Embryonic facial prominence (tissue), 1 donor: ENCODE measurements at regions not wholly inside any gene's neighbourhood (a gene's known extent, or its start where the extent isn't known, plus 50 kb on each side); places are given as distances from the start of the nearest gene placed in this dataset.
"Not testable (repeated sequence)": the region's sequence is repeated elsewhere in the genome, so short reads cannot be mapped to it uniquely, and the experiment has no call there.

Source experiments
- DNase-seq: peaks from one replicate; pipeline ENCODE4 v3.0.0-alpha.2; 2016; ENCODE audit errors: extremely low spot score

DNA sequence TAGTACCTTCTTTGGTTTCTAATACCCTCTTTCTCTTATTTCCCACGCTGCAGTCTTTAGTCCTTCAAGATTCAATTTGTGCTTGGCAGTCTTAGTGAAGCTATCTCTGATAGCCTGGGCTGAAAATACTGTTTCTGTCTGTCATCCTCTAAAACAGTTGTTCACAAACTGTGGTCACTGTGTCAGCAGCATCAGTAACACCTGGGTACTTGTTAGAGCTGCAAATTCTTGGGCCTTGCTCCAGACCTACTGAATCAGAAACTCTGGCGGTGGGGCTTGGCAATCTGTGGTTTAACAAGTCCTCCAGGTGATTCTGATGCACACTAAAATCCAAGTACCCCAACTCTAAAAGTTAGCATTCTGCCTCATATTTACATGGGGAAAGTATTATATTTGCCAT, 217.5 kb upstream of the SEL1L start:
- no peak for DNase-seq

DNA sequence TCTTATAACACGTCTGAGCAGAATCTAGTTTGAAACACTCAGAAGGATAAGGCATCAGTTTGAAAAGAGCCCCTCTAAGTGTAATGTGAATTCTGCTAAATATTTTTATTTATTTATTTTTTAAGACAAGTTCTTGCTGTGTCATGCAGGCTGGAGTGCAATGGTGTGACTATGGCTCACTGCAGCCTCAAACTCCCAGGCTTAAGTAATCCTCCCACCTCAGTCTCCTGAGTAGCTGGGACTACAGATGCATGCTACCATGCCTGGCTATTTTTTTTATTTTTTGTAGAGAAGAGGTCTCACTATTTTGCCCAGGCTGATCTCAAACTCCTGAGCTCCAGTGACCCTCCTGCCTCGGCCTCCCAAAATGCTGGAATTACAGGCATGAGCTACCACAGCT, 225.9 kb upstream of the SEL1L start:
- DNase-seq = no peak

DNA sequence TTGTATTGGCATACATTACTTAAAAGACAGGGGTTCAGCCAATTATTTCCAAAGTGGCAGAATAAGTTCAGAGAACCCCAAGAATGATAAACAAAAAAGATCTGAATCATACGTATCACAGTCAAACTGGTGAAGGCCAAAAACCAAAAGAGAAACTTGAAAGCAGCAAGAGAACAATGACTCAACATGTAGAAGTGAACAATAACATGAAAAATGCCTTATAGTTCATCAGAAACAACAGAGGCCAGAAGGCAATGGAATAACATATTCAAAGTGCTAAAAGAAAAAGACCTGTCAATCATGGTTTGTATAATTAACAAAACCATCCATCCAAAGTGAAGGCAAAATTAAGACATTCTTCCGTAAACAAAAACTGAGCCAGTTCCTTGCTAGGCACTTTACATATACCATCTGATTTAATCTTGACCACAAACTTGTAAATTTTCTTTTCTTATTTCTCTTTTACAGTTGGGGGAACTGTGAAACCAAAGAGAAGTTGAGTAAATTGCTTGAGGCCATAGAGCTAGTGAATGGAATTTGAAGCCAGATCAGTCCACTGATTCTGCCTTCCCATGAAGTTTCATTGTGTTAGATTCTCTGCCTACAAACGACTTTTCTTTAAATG, 232.1 kb upstream of the SEL1L start:
- no peak for DNase-seq

GRCh38 chr14:81766321-81766915, 232.8 kb upstream of the SEL1L start:
- DNase-seq = no peak

DNA sequence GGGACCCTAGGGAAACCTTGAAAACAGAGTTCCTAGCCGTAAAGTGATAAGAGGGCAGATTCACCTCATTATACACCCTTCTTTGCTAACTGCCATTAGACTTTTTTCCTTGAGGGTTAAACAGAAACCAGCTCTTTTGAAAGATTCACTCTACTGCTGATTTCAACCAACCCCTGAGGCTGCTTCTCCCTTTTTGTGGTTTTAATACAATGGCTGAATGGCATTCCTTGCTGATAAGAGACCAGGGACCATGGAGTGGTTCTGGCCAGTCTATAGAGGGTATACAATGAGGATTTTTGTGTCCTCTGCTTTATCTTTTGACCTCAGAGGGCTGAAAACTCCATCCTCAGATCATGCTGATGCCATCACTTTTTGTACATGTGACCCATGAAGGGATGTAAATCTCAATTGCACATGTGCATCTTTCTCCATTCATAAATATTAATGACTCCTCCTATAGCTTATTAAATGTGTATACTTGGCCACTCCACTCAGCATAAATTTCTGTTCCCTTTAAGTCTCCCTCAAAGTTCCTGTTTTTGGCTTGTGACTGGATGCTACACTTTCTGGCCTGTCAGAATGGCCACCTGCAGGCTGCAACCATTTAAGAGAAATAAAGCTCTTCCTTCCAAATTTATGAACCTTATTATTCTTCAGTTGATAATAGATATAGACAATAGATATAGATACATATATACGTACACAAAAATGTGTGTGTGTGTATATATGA, 233.8 kb upstream of the SEL1L start:
- DNase-seq = no peak

DNA sequence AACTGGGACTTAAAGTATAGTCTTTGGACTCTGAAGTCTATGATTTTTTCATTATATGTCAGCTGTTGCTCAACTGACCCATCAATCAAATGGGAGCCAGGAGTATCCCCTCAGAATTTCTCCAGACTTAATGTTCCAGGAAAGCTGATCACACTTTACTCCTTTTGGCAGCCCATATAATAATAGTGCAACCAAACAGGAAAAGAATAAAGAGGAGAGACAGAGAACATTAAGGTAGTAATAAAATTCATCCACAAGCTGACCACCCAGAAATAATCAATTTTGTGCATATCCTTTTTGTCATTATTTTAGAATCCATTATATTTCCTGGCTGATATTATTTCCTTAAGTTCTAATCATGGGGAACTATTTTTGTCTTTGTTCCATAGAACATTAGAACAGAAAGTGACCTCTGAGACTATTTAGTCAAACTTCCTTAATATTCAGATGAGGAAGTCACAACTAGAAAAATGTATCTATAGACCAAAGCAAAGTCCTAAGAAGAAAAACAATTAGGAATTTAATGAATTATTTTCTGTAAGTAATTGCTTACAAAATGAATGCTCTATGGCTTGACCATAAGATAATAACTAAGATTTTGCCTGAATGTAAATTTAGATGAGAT, 238.1 kb upstream of the SEL1L start:
- DNase-seq = no peak

- DNase-seq = no peak
Measured at GRCh38 chr14:81772381-81772780, 238.7 kb upstream of the SEL1L start.

GRCh38 chr14:81776531-81776930, 242.9 kb upstream of the SEL1L start:
- no peak for DNase-seq

DNA sequence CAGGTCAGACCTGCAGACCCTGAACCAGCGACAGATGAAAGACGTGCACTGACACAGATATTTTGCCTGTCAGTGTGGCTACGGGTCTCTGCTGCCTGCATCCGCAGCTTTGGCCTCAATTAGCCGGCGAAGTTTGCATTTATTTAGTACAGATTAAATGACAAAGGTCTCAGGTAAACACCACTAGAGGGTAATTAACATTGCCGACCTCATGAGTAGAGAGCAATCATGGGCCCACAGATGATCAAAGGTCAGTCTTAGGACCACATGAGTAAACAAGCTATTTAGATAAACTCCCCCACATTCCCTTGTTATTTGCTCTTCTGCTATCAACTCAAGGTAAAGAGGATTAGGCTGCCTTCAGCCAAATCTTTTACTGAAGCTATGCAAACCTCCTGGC, 248.1 kb upstream of the SEL1L start:
- not testable (repeated sequence) for DNase-seq

GRCh38 chr14:81784084-81784483, 250.4 kb upstream of the SEL1L start:
- no peak for DNase-seq

- no peak for DNase-seq
Measured at GRCh38 chr14:81797315-81797714, 263.7 kb upstream of the SEL1L start.

- peak; percentile 8 for DNase-seq
Measured at GRCh38 chr14:81801921-81802320, 268.3 kb upstream of the SEL1L start.

DNA sequence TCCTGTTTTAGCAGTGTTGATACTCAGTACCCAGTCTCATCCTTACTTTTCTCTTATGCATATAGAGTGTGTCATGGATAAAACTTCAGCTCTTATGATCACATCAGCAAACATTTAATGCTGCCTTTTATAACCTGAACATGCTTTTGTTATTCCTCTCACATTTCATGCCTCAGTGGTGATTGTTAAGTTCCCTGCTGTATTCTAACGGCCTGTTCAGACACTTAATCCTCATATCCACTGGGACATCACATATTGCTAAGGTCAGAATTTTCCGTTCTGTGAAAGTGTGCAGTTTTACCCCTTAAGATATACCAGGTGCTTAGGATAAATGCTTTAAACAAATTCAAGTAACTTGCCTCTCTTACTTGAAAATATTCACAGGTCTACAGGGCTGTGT, 268.7 kb upstream of the SEL1L start:
- no peak for DNase-seq

DNA sequence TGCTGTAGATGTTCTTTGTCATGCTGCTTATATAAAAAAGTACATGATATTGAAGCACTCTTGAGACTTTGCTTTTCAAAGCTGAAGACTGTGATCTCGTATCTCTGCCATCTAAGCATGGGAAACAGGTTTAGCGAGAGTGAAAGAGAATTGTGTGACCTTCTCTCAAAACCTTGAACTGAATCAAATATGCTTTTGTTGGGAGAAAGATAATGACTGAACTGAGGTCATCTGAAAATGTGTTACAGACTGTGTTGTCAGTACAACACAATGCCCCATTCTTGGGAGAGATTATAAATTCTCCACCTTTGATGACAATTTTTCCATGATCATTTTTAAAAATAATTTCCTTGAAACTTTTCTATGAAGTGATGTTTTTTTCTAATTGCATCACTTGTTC, 272.1 kb upstream of the SEL1L start:
- no peak for DNase-seq

GRCh38 chr14:81811705-81812269, 278.1 kb upstream of the SEL1L start:
- no peak for DNase-seq

- no peak for DNase-seq
Measured at GRCh38 chr14:81818271-81818670, 284.6 kb upstream of the SEL1L start.

DNA sequence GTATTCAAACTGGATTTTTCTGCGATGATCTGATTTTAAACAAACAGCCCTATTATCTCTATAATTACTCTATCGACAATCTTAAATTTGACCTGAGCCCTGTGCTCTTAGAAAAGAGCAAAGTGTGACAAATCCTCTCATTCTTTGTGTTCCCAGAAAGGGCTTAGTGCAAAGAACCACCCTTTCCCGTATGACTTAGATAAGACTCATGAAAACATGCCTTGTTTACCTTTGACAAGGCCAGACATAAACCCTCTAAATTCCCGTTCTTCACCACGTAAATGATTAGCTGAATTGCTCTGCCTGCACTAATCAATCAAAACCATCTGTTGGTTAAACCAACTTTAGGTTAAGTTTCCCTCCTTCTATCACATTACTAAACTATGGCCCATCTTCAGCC, 285.7 kb upstream of the SEL1L start:
- DNase-seq = no peak

DNA sequence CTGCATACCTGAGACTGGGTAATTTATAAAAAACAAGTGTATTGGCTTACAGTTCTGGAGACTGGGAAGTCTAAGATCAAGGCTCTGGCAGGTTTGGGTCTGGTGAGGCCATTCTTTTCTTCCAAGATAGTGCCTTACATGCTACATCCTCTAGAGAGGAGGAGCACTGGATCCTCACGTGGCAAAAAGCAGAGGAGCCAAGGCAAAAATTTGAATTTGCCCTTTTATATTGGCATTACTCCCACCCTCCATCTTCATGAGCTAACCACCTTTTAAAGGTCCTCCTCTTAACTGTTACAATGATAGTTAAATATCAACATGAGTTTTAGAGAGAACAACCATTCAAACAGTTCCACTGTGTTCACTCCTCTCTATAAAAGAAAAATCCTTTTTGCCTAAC, 286.3 kb upstream of the SEL1L start:
- no peak for DNase-seq

DNA sequence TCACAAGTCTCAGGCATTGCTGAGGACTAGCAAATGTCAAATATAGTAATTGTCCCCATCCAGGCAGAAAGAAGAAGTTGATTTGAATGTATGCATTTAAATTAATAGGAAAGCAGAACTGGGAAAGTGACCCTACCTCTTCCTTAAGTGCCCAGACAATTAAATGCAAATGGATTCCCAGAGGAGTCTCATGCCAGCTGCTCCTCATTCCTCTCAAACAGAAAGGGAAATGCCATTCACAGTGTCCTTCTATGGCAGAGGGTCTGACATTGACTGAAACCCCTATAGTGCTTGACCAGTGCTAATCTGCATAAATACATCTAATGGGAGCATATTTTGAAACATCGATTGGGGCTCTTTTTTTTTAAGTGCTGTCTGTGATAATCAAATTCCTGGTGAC, 292.4 kb upstream of the SEL1L start:
- no peak for DNase-seq

- no peak for DNase-seq
Measured at GRCh38 chr14:81829447-81829846, 295.8 kb upstream of the SEL1L start.

GRCh38 chr14:81831128-81831820, 297.6 kb upstream of the SEL1L start:
- no peak for DNase-seq

DNA sequence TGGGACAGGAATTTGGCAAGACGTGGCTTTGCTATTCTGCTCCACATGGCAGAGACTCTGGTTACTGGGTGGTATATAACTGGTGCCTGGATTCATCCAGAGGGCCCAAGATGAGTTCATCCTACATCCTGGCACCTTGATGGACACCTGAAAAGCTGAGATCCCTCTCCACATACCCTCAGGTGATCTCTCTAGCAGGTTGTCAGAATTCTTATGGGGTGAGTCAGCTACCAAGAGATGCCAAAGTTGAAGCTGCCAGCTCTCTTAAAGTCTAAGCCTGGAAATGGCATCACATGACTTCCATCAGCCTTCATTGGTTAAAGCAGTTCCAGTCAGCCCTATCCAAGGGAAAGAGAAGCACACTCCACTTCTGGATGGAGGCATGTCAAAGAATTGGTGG, 300.7 kb upstream of the SEL1L start:
- DNase-seq = no peak
